ENCODE measurements at regions not wholly inside any gene's neighbourhood (a gene's known extent, or its start where the extent isn't known, plus 50 kb on each side); places are given as distances from the start of the nearest gene placed in this dataset.

GRCh38 chr2:59575191-59575590 lies 978.3 kb downstream of the BCL11A start:
- Mint-ChIP-seq H3K9me3 (no peaks in the 10 kb centered on the region), H3K27me3 (ENCODE audit: insufficient read depth) (no peaks in the 10 kb centered on the region), H3K4me3 (no peak overlapping the region), H3K27ac (no peak overlapping the region), H3K36me3 (ENCODE audit: low read depth) (no peaks in the 10 kb centered on the region), H3K4me1 (peaks cover 20% of the 10 kb centered on the region)
- WGBS, 2 experiments (ENCODE audit: insufficient coverage in 1 of 2, insufficient read length in 1 of 2): 93% methylated on average over 1 of the region's 1 CpG; no CpG with 5 or more reads in 1 of the 2 experiments
- Histone ChIP-seq H3K4me1 (ENCODE audit: control insufficient read depth, insufficient read depth, low read length) (no peaks in the 10 kb centered on the region), H3K4me3 (ENCODE audit: low read length) (no peak overlapping the region), H3K9ac (ENCODE audit: extremely low read depth, low read length, poor library complexity, severe bottlenecking) (no peak overlapping the region), H3K36me3 (ENCODE audit: control insufficient read depth, insufficient read depth, low read length) (no peaks in the 10 kb centered on the region), H3K9me3 (ENCODE audit: control insufficient read depth, low read length) (no peaks in the 10 kb centered on the region), H3K27me3 (ENCODE audit: control insufficient read depth, insufficient read depth, low read length, poor library complexity, severe bottlenecking) (no peaks in the 10 kb centered on the region), H3K27ac (ENCODE audit: low read depth, low read length) (no peak overlapping the region)
- TF ChIP-seq CTCF (conservative IDR thresholded peaks at IDR 0.05): no peak
- DNase-seq: no peak

- Mint-ChIP-seq H3K4me3 (no peak overlapping the region), H3K36me3 (ENCODE audit: low read depth) (no peaks in the 10 kb centered on the region), H3K27me3 (ENCODE audit: insufficient read depth) (no peaks in the 10 kb centered on the region), H3K27ac (no peak overlapping the region), H3K9me3 (no peaks in the 10 kb centered on the region), H3K4me1 (peaks cover 23% of the 10 kb centered on the region)
- Histone ChIP-seq H3K9ac (ENCODE audit: extremely low read depth, low read length, poor library complexity, severe bottlenecking) (no peak overlapping the region), H3K4me3 (ENCODE audit: low read length) (no peak overlapping the region), H3K4me1 (ENCODE audit: control insufficient read depth, insufficient read depth, low read length) (no peaks in the 10 kb centered on the region), H3K27me3 (ENCODE audit: control insufficient read depth, insufficient read depth, low read length, poor library complexity, severe bottlenecking) (no peaks in the 10 kb centered on the region), H3K9me3 (ENCODE audit: control insufficient read depth, low read length) (no peaks in the 10 kb centered on the region), H3K27ac (ENCODE audit: low read depth, low read length) (no peak overlapping the region), H3K36me3 (ENCODE audit: control insufficient read depth, insufficient read depth, low read length) (no peaks in the 10 kb centered on the region)
- DNase-seq: no peak
- 84 to 89% methylated on average over 4 of the region's 4 CpGs for WGBS, 2 experiments (ENCODE audit: insufficient coverage in 1 of 2, insufficient read length in 1 of 2)
- TF ChIP-seq CTCF (conservative IDR thresholded peaks at IDR 0.05): no peak
Measured at GRCh38 chr2:59572227-59572626, 981.2 kb downstream of the BCL11A start.

GRCh38 chr2:59570818-59571217 lies 982.6 kb downstream of the BCL11A start:
- Mint-ChIP-seq H3K4me3 (no peak overlapping the region), H3K9me3 (no peaks in the 10 kb centered on the region)

More at GRCh38 chr2:59570818-59571217, 982.6 kb downstream of the BCL11A start:
- no peak for TF ChIP-seq CTCF (conservative IDR thresholded peaks at IDR 0.05)
- Histone ChIP-seq H3K27ac (ENCODE audit: low read depth, low read length) (no peak overlapping the region), H3K4me1 (ENCODE audit: control insufficient read depth, insufficient read depth, low read length) (peaks cover 2% of the 10 kb centered on the region), H3K9me3 (ENCODE audit: control insufficient read depth, low read length) (no peaks in the 10 kb centered on the region), H3K9ac (ENCODE audit: extremely low read depth, low read length, poor library complexity, severe bottlenecking) (no peak overlapping the region), H3K36me3 (ENCODE audit: control insufficient read depth, insufficient read depth, low read length) (no peaks in the 10 kb centered on the region), H3K27me3 (ENCODE audit: control insufficient read depth, insufficient read depth, low read length, poor library complexity, severe bottlenecking) (no peaks in the 10 kb centered on the region), H3K4me3 (ENCODE audit: low read length) (no peak overlapping the region)
- Mint-ChIP-seq H3K27ac (no peak overlapping the region), H3K36me3 (ENCODE audit: low read depth) (no peaks in the 10 kb centered on the region), H3K27me3 (ENCODE audit: insufficient read depth) (no peaks in the 10 kb centered on the region), H3K4me1 (peaks cover 34% of the 10 kb centered on the region)
- DNase-seq: no peak
- WGBS, 2 experiments (ENCODE audit: insufficient coverage in 1 of 2, insufficient read length in 1 of 2): 100% methylated on average over 1 of the region's 1 CpG; no CpG with 5 or more reads in 1 of the 2 experiments

All from endodermal cell (in vitro differentiated cells).